ENCODE measurements at regions not wholly inside any gene's neighbourhood (a gene's known extent, or its start where the extent isn't known, plus 50 kb on each side); places are given as distances from the start of the nearest gene placed in this dataset.

DNA sequence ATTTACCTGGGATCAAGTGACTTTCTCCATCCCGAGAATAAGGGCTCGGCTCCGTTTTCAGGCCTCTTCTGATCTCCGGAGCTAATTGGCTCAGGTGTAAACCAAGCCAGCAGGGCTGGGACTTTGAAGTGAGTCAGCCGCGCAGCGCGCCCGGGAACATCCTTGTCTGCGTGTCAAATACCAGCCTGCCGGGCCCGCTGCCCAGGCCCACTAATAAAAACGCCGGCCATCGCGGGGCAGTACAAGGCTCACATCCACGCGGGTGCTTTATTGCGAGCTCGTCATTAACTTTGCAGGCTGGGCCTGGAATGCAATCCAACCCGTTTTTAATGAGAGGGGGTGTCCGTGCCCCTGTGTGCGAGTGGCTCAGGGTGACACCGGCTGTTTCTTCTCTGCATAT, 416.8 kb downstream of the IRX2 start:
- Mint-ChIP-seq H3K36me3 (ENCODE audit: low read depth, unreplicated experiment) (no peaks in the 10 kb centered on the region), H3K27me3 (ENCODE audit: low read depth, unreplicated experiment) (peaks cover 6% of the 10 kb centered on the region), H3K27ac (ENCODE audit: unreplicated experiment) (no peak overlapping the region), H3K4me1 (ENCODE audit: low read depth, unreplicated experiment) (peaks cover 1% of the 10 kb centered on the region), H3K9me3 (ENCODE audit: unreplicated experiment) (no peaks in the 10 kb centered on the region), H3K4me3 (ENCODE audit: unreplicated experiment) (no peak overlapping the region)
- Histone ChIP-seq H3K79me2 (ENCODE audit: insufficient read depth, low read length) (no peaks in the 10 kb centered on the region), H4K20me1 (ENCODE audit: insufficient read depth, low read length) (no peaks in the 10 kb centered on the region), H3K9me3 (ENCODE audit: insufficient read depth, low read depth, low read length) (peaks cover 16% of the 10 kb centered on the region), H2AFZ (ENCODE audit: low read depth, low read length) (no peak overlapping the region), H3K27ac (ENCODE audit: low read depth, low read length) (no peak overlapping the region), H3K36me3 (ENCODE audit: insufficient read depth, low read length) (no peaks in the 10 kb centered on the region), H3K9ac (ENCODE audit: low read length) (no peak overlapping the region), H3K4me1 (ENCODE audit: insufficient read depth, low read length) (no peaks in the 10 kb centered on the region), H3K27me3 (ENCODE audit: insufficient read depth, low read length) (no peaks in the 10 kb centered on the region), H3K4me3 (ENCODE audit: insufficient read depth, low read depth, low read length) (no peak overlapping the region), H3K4me2 (ENCODE audit: low read length) (no peak overlapping the region)
- TF ChIP-seq EZH2 (IDR thresholded peaks at IDR 0.05; ENCODE audit: insufficient read depth, low read length) (no peak), CTCF (IDR thresholded peaks at IDR 0.05; ENCODE audit: insufficient read depth, low read depth, low read length) (no peak)
- no peak for FAIRE-seq
- DNase-seq (ENCODE audit: low read depth), result no peak

DNA sequence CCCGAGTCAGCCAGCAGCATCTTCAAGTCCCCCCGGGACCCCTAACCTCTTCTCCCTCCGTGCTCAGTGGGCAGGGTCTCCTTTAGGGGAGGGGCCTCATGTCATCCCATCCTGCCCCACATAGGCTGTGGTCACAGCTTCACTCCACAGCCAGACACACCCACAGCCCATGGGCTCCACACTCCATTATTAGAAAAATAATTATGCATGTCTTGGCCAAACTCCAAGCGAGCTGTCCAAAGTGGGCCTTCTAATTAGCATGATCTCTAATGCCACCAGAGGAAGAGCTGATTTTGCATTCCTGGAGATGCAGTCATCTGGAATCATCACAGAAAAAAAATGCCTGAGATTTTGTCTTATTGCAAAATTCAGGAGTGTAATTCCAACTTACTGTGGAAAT, 418.2 kb downstream of the IRX2 start:
- H3K36me3 Mint-ChIP-seq (ENCODE audit: low read depth, unreplicated experiment), result no peaks in the 10 kb centered on the region
- no peak overlapping the region for H3K4me3 Mint-ChIP-seq (ENCODE audit: unreplicated experiment)
- FAIRE-seq, result no peak
- H4K20me1 ChIP-seq (ENCODE audit: insufficient read depth, low read length), result no peaks in the 10 kb centered on the region
- no peaks in the 10 kb centered on the region for H3K36me3 ChIP-seq (ENCODE audit: insufficient read depth, low read length)
- no peak overlapping the region for H3K4me2 ChIP-seq (ENCODE audit: low read length)
- H3K79me2 ChIP-seq (ENCODE audit: insufficient read depth, low read length), result no peaks in the 10 kb centered on the region
- H3K9me3 ChIP-seq (ENCODE audit: insufficient read depth, low read depth, low read length), result peaks cover 13% of the 10 kb centered on the region
- H3K4me3 ChIP-seq (ENCODE audit: insufficient read depth, low read depth, low read length), result no peak overlapping the region
- H3K9ac ChIP-seq (ENCODE audit: low read length), result no peak overlapping the region
- no peaks in the 10 kb centered on the region for H3K4me1 ChIP-seq (ENCODE audit: insufficient read depth, low read length)
- no peak overlapping the region for H2AFZ ChIP-seq (ENCODE audit: low read depth, low read length)
- H3K27ac Mint-ChIP-seq (ENCODE audit: unreplicated experiment), result no peak overlapping the region
- peaks cover 15% of the 10 kb centered on the region for H3K27me3 Mint-ChIP-seq (ENCODE audit: low read depth, unreplicated experiment)
- peaks cover 1% of the 10 kb centered on the region for H3K4me1 Mint-ChIP-seq (ENCODE audit: low read depth, unreplicated experiment)
- H3K9me3 Mint-ChIP-seq (ENCODE audit: unreplicated experiment), result peaks cover 1% of the 10 kb centered on the region
- TF ChIP-seq EZH2 (IDR thresholded peaks at IDR 0.05; ENCODE audit: insufficient read depth, low read length), result no peak
- TF ChIP-seq CTCF (IDR thresholded peaks at IDR 0.05; ENCODE audit: insufficient read depth, low read depth, low read length), result no peak
- H3K27me3 ChIP-seq (ENCODE audit: insufficient read depth, low read length), result no peaks in the 10 kb centered on the region
- no peak overlapping the region for H3K27ac ChIP-seq (ENCODE audit: low read depth, low read length)
- DNase-seq (ENCODE audit: low read depth), result no peak

GRCh38 chr5:2332521-2332920, 419.0 kb downstream of the IRX2 start:
- no peak for FAIRE-seq
- no peak for DNase-seq (ENCODE audit: low read depth)
- H3K9me3 ChIP-seq (ENCODE audit: insufficient read depth, low read depth, low read length), result peaks cover 13% of the 10 kb centered on the region
- H3K9ac ChIP-seq (ENCODE audit: low read length), result no peak overlapping the region
- Mint-ChIP-seq H3K27ac (ENCODE audit: unreplicated experiment) (no peak overlapping the region), H3K4me1 (ENCODE audit: low read depth, unreplicated experiment) (peaks cover 1% of the 10 kb centered on the region), H3K36me3 (ENCODE audit: low read depth, unreplicated experiment) (no peaks in the 10 kb centered on the region), H3K27me3 (ENCODE audit: low read depth, unreplicated experiment) (peaks cover 20% of the 10 kb centered on the region), H3K9me3 (ENCODE audit: unreplicated experiment) (peaks cover 1% of the 10 kb centered on the region), H3K4me3 (ENCODE audit: unreplicated experiment) (no peak overlapping the region)
- no peaks in the 10 kb centered on the region for H3K27me3 ChIP-seq (ENCODE audit: insufficient read depth, low read length)
- H2AFZ ChIP-seq (ENCODE audit: low read depth, low read length), result no peak overlapping the region
- no peak overlapping the region for H3K27ac ChIP-seq (ENCODE audit: low read depth, low read length)
- H3K4me3 ChIP-seq (ENCODE audit: insufficient read depth, low read depth, low read length), result no peak overlapping the region
- no peaks in the 10 kb centered on the region for H3K36me3 ChIP-seq (ENCODE audit: insufficient read depth, low read length)
- H3K4me1 ChIP-seq (ENCODE audit: insufficient read depth, low read length), result no peaks in the 10 kb centered on the region
- no peak for TF ChIP-seq EZH2 (IDR thresholded peaks at IDR 0.05; ENCODE audit: insufficient read depth, low read length)
- no peak for TF ChIP-seq CTCF (IDR thresholded peaks at IDR 0.05; ENCODE audit: insufficient read depth, low read depth, low read length)
- H3K79me2 ChIP-seq (ENCODE audit: insufficient read depth, low read length), result no peaks in the 10 kb centered on the region
- no peak overlapping the region for H3K4me2 ChIP-seq (ENCODE audit: low read length)
- H4K20me1 ChIP-seq (ENCODE audit: insufficient read depth, low read length), result no peaks in the 10 kb centered on the region

Data from astrocyte (in vitro differentiated cells and primary cell).